Keratinocyte (primary cell): ENCODE measurements at regions not wholly inside any gene's neighbourhood (a gene's known extent, or its start where the extent isn't known, plus 50 kb on each side); places are given as distances from the start of the nearest gene placed in this dataset.

Source experiments
- DNase-seq: peaks from one replicate; pipeline ENCODE4 v3.0.0-alpha.2; 2011; ENCODE audit warnings: low read depth, missing footprints, low spot score
- FAIRE-seq: peaks from 2 replicates; lab custom pipeline; 2011; peaks lifted over from hg19 to GRCh38; lab: Jason Lieb, UNC
- H2AFZ ChIP-seq: 2 replicates; pipeline ENCODE4 v1.6.0; 2012; ENCODE audit warnings: low read length, control low read depth, inconsistent platforms; ENCODE audit not compliant: control insufficient read depth
- H3K27ac ChIP-seq: 2 replicates; pipeline ENCODE4 v1.5.1; 2011; ENCODE audit warnings: low read length; ENCODE audit not compliant: control insufficient read depth, insufficient read depth
- H3K27me3 ChIP-seq: 3 replicates; pipeline ENCODE4 v1.6.0; 2011; ENCODE audit warnings: low read length; ENCODE audit not compliant: control insufficient read depth, insufficient read depth; ENCODE audit errors: extremely low read depth
- H3K36me3 ChIP-seq, 2 experiments: 2 replicates in 1 of 2; 3 replicates in 1 of 2; pipeline ENCODE4 v1.5.1; 2011; ENCODE audit warnings: low read length in 2 of 2, mild to moderate bottlenecking in 1 of 2; ENCODE audit not compliant: control insufficient read depth in 2 of 2, insufficient read depth in 2 of 2; ENCODE audit errors: extremely low read depth in 1 of 2
- H3K4me1 ChIP-seq: 3 replicates; pipeline ENCODE4 v1.5.1; 2011; ENCODE audit warnings: low read length; ENCODE audit not compliant: control insufficient read depth, insufficient read depth; ENCODE audit errors: extremely low read depth
- H3K4me2 ChIP-seq: 3 replicates; pipeline ENCODE4 v1.6.0; 2011; ENCODE audit warnings: low read depth, low read length; ENCODE audit not compliant: control insufficient read depth, insufficient read depth; ENCODE audit errors: extremely low read depth
- H3K4me3 ChIP-seq, 3 experiments: fragments of 200-600 bp in 1 of 3; sonication (generic) in 1 of 3; 2 replicates in 2 of 3; 3 replicates in 1 of 3; pipeline ENCODE4 v1.5.1; 2011 to 2016; ENCODE audit warnings: low read length in 3 of 3, mild to moderate bottlenecking in 3 of 3, control low read depth in 2 of 3, inconsistent platforms in 1 of 3, low read depth in 1 of 3, mixed read lengths in 1 of 3, mixed run types in 1 of 3, moderate library complexity in 1 of 3; ENCODE audit not compliant: control insufficient read depth in 2 of 3, insufficient read depth in 2 of 3; ENCODE audit errors: extremely low read depth in 1 of 3
- H3K79me2 ChIP-seq: 2 replicates; pipeline ENCODE4 v1.6.0; 2012; ENCODE audit warnings: low read length; ENCODE audit not compliant: control insufficient read depth, insufficient read depth
- H3K9ac ChIP-seq: 3 replicates; pipeline ENCODE4 v1.6.0; 2011; ENCODE audit warnings: low read length; ENCODE audit not compliant: control insufficient read depth, insufficient read depth; ENCODE audit errors: extremely low read depth
- H3K9me1 ChIP-seq: 3 replicates; pipeline ENCODE4 v1.6.0; 2011; ENCODE audit warnings: low read length; ENCODE audit not compliant: control insufficient read depth, insufficient read depth; ENCODE audit errors: extremely low read depth
- H3K9me3 ChIP-seq: 2 replicates; pipeline ENCODE4 v1.5.1; 2012; ENCODE audit warnings: low read depth, low read length; ENCODE audit not compliant: control insufficient read depth
- H4K20me1 ChIP-seq: 3 replicates; pipeline ENCODE4 v1.6.0; 2011; ENCODE audit warnings: low read length; ENCODE audit not compliant: control insufficient read depth, insufficient read depth; ENCODE audit errors: extremely low read depth
- CTCF ChIP-seq, 3 experiments: IDR thresholded peaks in 1 of 3; conservative IDR thresholded peaks in 1 of 3; optimal IDR thresholded peaks in 1 of 3; 2 replicates in 2 of 3; 3 replicates in 1 of 3; pipeline versions ENCODE3 to v1.5.1; 2011; ENCODE audit warnings: low read length in 3 of 3, mild to moderate bottlenecking in 3 of 3, moderate library complexity in 2 of 3, control low read depth in 1 of 3, inconsistent platforms in 1 of 3; ENCODE audit not compliant: insufficient read depth in 2 of 3; ENCODE audit errors: extremely low read depth in 1 of 3
- EZH2 ChIP-seq: IDR thresholded peaks from one replicate; pipeline ENCODE4 v1.6.1; 2012; ENCODE audit warnings: inconsistent platforms, mild to moderate bottlenecking, low read length, moderate library complexity
- dilution Hi-C: fragments of 300-500 bp; cut with MboI; formaldehyde crosslinking; loops from one replicate; pipeline ENCODE4 v1.7.0; 2020; ENCODE audit warnings: low sequenced_read_pairs; ENCODE audit not compliant: extremely low pct_ligation_motif_present

DNA sequence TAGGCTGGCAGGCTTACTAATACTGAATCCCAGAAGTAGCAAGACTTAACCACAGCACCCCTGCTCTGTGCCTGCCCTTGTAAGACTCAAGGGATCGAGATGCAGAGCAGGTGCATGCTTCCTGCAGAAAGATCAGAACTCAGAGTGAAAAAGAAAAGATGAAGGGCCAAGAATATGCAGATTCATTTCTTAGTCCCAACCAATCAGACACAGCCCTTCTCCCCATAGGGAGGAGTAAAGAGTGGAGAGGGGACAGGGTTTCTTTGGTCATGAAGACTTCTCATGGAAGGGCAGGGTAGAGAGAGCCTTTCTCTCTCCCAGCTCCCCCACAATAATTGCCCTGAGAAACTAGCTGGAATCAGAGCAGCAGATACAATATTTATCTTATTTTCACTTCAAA lies 105.6 kb upstream of the MB21D2 start:
- Histone ChIP-seq H3K9me1 (no peaks in the 10 kb centered on the region), H4K20me1 (no peaks in the 10 kb centered on the region), H3K4me2 (no peak overlapping the region), H3K4me3 (no peak overlapping the region), H2AFZ (no peak overlapping the region), H3K79me2 (no peaks in the 10 kb centered on the region), H3K4me1 (no peaks in the 10 kb centered on the region), H3K27me3 (no peaks in the 10 kb centered on the region), H3K36me3 (no peaks in the 10 kb centered on the region), H3K9ac (no peak overlapping the region), H3K27ac (no peak overlapping the region), H3K9me3 (no peaks in the 10 kb centered on the region)
- FAIRE-seq = no peak
- TF ChIP-seq EZH2 (no peak), CTCF (optimal IDR thresholded peaks at IDR 0.05 in 1 of 3, IDR thresholded peaks at IDR 0.05 in 1 of 3, conservative IDR thresholded peaks at IDR 0.05 in 1 of 3; ENCODE audit: extremely low read depth in 1 of 3, insufficient read depth in 2 of 3, low read length in 3 of 3) (no peak)
- dilution Hi-C loops = no loop called here
- DNase-seq = no peak

GRCh38 chr3:193028258-193028657 lies 110.6 kb upstream of the MB21D2 start:
- no peaks in the 10 kb centered on the region for H3K79me2 ChIP-seq
- H3K9me1 ChIP-seq = no peaks in the 10 kb centered on the region
- no peak overlapping the region for H3K4me3 ChIP-seq
- no peak for FAIRE-seq
- H3K27ac ChIP-seq = no peak overlapping the region
- H3K4me1 ChIP-seq = no peaks in the 10 kb centered on the region
- H3K27me3 ChIP-seq = no peaks in the 10 kb centered on the region
- dilution Hi-C loops = no loop called here
- H3K9ac ChIP-seq = no peak overlapping the region
- H2AFZ ChIP-seq = no peak overlapping the region
- no peaks in the 10 kb centered on the region for H3K36me3 ChIP-seq
- no peaks in the 10 kb centered on the region for H4K20me1 ChIP-seq
- DNase-seq = no peak
- no peaks in the 10 kb centered on the region for H3K9me3 ChIP-seq
- TF ChIP-seq CTCF (optimal IDR thresholded peaks at IDR 0.05 in 1 of 3, IDR thresholded peaks at IDR 0.05 in 1 of 3, conservative IDR thresholded peaks at IDR 0.05 in 1 of 3; ENCODE audit: extremely low read depth in 1 of 3, insufficient read depth in 2 of 3, low read length in 3 of 3) (no peak), EZH2 (no peak)
- H3K4me2 ChIP-seq = no peak overlapping the region
